Left kidney (tissue), 1 donor: ENCODE measurements at regions not wholly inside any gene's neighbourhood (a gene's known extent, or its start where the extent isn't known, plus 50 kb on each side); places are given as distances from the start of the nearest gene placed in this dataset.

ENCODE experiments used
- DNase-seq: peaks from one replicate; pipeline ENCODE4 v3.0.0-alpha.2; 2013

DNA sequence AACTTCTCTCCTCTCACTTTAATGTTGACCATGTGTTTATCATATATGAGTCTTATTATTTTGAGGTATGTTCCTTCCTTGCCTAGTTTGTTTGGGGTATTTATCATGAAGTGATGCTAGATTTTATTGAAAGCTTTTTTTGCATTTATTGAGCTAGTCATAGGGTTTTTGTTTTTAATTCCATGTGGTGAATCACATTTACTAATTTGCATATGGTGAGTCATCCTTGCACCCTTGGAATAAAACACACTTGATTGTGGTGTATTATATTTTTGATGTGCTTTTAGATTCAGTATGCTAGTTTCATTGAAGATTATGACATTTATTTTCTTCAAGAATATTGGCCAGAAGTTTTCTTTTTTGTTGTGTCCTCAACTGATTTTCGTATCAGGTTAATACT, 464.6 kb downstream of the PCDH18 start:
- no peak for DNase-seq

DNA sequence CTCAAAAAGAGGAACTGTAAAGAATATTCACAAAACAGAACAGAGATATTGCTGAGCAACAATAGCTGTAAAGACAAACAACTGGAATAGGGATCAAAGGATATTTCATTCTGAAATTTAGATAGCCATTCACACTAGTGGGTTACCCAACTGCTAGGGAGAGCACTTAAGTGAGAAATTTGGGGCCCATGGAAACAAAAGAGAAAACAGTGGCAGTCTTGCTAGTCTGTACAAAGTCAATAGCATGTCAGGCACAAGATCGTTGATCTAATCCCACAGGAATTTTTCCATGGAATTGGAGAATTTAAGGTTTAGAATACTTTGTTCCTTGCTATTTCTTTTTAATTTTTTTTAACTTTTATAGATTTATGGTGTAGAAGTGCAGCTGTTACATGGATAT, 467.0 kb downstream of the PCDH18 start:
- no peak for DNase-seq

DNA sequence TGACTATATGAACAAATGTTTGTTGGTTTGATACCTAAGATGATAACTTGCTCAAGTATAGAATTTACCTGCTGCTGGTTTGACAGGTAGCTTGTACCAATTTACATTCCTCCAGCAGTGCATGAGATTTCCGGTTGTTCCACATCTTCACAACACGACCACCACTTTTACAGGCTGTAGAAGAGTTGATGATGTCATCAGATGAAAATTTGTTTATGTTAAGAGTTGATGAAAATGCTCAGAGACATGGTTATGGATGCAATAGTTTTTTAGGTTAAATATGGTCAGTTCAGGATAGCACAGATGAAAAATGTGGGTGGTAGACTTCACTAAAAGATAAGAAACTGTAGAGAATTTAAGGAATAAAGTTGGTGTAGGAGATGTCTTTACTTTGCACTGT, 468.3 kb downstream of the PCDH18 start:
- no peak for DNase-seq

DNA sequence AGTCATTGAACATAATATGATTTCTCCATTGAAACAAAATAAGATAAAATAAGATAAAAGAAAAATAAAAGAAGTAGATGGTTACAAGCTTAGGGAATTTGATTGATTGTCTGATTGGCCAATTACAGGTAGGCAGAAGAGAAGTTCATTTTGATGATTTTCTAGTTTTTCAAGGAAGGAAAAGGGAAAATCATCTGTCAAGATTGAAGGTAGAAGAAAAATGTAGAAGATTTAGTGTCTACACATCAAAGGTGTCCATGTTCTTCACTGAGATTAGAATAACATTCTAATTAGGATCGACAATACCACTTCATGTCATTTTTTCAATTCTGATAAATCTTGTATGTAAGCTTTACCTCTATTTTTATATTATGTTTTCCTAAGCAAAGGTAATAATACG, 489.1 kb downstream of the PCDH18 start:
- no peak for DNase-seq

DNA sequence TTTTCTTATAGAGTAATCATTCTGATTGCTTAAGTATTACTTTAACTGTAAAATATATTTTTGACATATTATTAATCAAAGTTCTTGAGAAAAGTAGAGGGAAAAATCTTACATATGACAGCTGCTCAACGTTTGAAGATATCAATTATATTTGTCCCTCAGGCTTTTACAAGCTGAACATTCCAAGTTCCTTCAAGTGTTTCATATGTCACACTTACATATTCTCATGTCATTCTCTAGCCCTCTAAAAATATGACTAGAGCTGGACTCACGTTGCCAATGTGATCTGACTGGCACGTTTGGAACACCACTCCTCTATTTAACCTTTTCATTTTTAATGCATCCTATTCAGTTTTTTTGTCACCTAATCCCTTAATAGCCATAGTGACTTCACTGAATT, 492.9 kb downstream of the PCDH18 start:
- no peak for DNase-seq

DNA sequence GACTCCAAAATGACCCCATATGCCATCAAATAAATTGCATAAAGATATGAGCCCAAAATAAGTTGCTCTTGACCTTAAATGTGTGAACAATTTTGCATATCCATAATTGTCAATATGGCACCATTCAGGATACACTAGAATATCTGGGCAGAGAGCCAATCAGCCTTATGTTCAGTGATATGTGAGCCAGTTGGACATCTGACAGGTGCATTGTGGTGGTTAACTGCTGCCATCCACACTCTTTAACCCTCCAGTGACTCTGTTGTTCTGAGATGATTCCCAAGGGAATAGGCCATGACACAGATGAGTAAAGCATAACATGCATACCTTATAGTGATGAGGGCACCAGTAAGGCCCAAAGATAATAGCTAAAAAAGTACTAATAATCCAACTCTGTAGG, 500.1 kb downstream of the PCDH18 start:
- DNase-seq = no peak

DNA sequence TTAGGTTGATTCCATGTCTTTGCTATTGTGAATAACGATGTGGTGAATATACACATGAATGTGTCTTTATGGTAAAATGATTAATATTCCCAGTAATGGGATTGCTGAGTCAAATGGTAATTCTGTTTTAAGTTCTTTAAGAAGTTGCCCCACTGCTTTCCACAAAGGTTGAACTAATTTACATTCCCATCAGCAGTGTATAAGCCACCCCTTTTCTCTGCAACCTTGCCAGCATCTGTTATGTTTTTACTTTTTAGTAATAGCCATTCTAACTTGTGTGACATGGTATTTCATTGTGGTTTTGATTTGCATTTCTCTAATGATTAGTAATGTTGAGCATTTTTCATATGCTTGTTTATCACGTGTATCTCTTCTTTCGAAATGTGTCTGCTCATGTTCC, 503.3 kb downstream of the PCDH18 start:
- DNase-seq = no peak

DNA sequence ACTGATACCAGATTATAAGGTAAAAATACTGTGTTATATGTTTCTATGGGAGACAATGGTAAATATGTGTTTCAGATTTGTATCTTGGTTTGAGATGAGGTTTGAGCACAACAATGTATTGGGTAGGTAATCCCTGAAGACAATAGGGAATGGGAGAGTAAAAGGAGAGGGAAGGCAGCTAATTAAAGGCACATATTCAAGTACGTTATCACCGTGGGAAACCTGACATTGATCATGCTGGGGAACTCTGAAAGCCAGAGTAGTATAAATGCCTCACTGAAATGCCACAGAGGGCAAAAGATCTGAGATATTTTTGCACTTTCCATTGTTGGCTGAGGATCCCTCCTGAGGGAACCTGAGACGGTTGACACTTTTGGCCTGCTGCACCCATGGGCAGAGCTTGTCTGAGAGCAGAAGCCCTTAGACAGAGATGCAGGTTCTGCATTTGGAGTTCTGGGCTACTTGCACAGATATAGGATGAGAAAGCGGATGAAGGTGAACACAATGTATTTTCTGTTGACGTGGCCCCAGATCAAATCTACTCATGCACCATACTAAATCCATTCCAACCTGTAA, 506.7 kb downstream of the PCDH18 start:
- DNase-seq = no peak

DNA sequence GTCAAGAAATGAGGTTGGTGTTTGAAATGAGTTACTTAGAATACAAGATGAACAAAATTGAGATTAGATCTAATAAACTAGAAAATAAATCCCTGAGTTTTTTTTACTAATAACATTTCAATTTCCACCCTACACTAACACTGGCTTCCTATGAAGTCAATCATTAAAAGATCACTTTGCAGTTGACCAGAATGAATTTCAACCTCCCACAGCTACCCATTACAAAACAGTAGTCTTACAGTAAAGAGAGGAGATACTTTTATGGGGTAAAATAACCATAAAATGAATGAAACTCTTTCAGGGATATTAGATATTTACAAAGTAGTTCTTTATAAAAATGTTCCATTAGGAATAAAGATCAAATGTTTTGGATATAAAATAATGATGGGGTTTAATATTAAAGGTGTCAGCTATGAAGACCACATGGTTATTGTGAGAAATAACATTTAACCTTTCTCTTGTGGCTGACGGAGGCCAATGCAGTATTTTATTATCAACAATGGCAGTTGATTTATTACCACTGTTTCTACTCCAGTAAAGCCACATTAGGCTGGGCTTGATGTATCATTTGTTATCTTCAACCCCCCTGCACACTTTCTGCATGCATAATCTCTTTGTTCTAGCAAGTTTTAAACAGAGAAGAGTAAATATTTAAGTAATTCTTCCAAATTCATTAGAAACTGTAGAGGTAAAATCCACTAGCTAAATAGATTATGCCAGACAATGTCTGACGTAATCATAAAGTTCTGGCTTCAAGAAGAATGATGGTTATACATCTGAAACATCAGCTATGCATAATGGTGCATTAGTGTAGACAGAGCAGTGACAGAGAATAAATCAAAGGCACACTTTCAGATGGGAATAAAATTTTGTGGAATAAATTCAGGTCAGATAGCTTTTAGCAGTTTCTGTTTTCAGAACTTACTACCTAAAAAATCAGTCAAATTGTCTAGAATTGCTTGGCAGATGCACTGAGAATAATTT, 516.6 kb downstream of the PCDH18 start:
- DNase-seq = peak; percentile 8

DNA sequence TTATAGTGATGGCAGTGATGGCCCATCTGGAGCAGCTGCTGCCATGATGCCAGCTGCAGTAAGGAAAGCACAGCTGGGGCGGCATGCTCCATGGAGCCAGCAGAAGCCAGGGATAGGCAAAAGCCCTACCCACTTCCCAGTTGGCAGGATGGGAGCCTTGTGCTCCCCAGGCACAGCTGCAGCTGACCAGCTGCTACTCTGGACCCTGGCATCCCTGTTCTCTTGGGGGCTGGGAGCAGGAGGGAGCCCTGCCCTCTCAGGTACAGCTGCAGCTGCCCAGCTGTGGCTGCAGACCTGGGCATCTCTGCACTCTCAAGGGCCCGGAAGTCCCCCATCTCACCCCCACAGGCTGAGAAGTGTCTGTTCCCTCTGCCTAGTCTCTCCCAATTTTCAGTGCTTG, 531.9 kb downstream of the PCDH18 start:
- no peak for DNase-seq

DNA sequence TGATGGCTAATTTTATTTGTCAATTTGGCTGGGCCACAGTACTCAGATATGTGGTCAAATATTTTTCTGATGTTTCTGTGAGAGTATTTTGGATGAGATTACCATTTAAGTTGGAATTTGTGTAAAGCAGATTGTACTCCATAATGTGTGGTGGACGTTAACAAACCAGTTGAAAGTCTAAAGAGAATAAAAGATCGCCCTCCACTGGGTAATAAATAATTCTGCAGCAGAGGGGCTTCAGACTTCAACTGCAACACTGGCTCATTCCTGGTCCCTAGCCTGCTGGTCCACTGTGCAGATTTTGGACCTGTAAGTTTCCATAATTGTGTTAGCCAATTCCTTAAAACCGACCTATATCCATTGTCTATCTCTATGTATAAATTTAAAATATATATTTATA, 540.3 kb downstream of the PCDH18 start:
- DNase-seq = no peak

DNA sequence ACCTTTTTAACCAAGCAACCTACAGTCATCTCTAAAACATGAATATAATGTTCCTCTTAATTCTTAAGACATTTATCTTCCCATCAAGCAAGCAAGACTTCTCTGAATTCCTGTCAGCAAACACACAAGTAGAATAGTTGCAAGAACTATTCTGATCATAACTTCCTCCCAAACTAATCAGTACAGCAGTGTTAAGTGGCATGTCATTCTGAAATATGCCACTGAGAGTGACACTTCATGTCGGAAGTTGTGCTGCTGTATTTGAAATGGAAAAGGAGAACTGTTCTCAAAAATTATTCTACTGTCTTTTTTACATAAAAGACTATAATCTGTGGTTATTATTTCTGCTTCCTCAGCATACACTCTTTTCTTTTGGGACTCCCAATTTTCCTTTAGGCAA, 546.6 kb downstream of the PCDH18 start:
- no peak for DNase-seq

DNA sequence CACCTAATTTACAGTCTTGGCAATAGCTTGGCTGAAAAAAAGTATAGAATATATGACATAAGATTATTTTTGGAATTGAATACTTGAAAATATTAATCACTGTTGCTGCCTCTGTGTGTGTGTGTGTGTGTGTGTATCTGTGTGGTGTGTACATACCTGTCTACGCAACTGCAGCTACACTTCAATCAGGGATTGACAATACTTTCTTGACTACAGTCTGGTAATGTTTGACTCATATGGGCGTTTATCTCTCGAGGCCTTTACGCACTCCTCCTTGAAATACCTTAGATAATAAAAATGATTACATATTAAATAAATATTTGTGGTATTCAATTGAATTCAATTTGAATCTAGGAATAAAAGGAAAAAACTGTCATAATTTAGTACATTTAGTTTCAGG, 565.2 kb downstream of the PCDH18 start:
- DNase-seq = no peak

DNA sequence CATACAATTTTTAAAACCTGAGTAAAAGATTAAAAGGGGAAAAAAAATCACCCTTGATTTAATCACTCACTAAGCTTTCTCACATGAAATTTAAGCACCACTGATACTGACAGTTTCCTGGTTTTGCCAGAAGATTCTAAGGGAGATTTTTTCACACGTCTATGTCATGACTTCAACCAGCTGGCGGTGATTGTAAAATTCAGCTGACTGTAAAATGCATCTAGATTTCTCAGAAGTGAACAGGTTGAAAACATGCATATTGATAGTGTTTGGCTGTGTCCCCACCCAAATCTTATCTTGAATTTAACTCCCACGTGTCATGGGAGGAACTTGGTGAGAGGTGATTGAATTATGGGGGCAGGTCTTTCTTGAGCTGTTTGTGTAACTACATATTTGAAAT, 566.8 kb downstream of the PCDH18 start:
- DNase-seq = no peak

DNA sequence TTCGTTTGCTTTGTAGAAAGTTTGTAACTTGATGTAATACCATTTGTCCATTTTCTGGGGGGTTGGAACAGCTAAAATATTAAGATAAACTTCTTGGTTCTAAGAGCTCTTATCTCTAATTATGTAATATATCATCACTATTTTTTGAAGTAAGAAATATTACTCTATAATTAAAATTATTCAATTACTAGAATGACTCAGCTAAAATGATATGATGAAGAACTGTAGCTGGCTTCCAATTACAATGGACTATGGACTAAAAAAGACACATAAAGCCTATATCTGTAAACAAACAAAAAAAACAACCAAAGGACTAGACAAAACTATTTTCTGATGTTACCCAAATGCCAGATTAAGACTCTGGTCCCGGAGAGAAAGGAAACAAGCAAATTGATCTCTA, 569.4 kb downstream of the PCDH18 start:
- no peak for DNase-seq

DNA sequence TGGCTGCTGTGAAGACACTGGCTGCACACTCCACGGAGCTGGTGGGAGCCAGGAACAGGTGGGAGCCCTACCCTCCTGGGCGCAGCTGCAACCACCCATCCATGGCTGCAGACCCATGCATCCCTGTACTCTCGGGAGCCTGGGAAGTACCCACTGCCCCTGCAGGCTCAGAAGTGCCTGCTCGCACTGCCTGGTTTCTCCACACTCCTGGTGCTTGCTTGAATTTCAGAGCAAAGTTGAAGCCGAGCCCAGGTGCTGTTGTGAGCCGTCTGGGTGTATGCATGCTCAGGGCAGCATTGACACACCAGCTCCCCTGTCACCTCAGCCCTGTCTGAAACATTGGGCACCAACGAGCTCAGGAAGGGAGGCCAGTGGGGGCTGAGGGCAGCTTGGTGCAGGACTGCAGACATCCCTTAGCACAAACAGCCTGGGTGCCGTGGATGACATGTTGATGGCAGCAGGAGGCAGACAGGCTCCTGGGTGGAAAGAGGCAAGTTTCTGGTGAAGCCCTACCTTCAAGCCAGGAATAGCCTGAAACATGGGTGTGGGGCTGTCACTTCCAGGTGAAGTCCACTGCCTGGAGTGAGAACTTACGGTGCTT, 585.9 kb downstream of the PCDH18 start:
- no peak for DNase-seq

DNA sequence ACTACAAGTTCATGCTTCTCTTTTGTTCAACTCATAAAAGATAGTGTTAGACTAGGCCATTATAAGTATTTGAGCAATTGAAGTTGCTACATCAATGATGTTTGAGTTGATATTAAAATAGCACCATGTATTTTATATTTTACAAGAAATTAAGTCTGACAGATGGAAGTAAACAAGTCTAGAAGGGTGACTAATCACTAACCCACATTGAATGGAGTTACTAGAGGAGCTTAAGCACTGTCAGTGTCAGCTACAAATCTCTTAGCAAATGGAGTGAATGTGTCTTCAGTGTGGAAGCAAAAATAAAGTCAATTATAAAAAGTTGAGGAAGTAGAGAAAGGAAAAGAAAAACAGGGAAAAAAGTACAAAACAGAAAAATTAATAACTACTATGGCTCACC, 592.5 kb downstream of the PCDH18 start:
- no peak for DNase-seq

DNA sequence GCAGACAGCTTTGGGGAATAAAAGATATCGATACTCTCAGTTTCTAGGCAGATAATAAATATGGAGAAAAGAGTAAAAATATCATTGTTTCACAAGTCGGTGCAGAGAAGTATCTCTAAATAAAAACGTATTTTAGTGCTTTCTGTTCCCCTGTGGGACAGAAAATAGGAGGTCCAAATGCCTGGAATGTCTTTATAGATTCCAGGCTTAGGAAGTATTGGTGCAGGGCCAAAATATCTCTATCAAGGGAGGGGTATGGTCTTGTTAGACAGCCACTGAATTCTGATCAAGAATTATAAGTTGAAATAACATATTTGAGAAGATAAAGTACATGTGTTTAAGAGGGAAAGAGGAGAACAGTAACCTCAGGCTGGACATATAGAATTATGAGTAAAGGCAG, 596.4 kb downstream of the PCDH18 start:
- no peak for DNase-seq

DNA sequence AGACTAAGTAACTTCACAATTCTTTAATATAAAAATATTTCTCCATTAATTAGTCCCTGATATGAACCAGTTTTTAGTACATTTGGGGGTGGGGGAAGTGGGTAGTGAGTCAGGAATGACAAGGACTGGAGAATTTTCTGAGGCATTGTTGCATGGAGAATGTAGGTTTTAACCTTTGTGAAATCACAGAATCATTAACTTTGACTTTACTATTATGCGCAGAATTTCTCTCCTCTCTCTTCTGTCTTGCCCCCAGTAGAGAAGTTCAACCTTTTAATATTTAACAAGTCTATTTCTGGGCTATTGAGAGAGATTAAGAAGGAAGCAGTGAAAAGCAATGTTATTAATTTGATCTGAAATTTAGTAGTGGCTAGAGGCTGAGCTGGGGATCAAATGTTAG, 597.0 kb downstream of the PCDH18 start:
- no peak for DNase-seq

DNA sequence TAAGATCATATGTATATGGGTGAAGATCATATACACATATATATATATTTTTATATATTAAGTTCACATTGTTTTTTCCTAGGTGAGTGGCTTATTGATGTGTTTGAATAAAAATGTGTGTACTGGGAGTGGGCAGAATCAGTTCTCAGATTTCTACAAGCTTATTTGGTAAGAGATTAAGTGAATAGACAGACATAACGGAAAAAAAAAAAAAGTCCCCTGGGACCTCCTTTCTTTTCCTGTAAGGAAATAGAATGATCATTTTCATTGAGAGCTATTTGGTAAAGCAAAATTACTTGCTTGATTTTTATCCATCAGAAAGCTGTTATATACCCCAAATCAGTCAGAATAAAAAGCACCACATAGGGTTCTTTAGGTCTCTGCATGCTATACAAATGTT, 597.7 kb downstream of the PCDH18 start:
- no peak for DNase-seq

DNA sequence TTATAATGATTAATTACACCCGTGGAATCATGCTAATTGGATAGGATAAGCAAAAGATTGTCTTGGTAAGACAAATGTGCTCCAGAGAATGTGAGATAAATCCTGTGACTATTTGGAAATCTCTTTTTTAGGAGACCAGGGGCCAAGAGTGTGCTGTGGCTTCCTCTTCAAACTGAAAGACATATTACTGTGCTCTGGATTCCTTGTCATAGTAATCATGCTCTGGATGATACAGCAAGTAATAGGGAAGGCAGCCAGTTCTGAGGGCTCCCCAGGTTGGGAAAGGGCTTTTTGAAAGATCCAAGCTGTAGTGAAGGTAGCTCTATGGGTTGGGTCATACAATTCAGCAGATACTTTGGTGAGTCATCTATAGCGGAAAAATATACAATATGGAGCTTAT, 600.5 kb downstream of the PCDH18 start:
- no peak for DNase-seq

DNA sequence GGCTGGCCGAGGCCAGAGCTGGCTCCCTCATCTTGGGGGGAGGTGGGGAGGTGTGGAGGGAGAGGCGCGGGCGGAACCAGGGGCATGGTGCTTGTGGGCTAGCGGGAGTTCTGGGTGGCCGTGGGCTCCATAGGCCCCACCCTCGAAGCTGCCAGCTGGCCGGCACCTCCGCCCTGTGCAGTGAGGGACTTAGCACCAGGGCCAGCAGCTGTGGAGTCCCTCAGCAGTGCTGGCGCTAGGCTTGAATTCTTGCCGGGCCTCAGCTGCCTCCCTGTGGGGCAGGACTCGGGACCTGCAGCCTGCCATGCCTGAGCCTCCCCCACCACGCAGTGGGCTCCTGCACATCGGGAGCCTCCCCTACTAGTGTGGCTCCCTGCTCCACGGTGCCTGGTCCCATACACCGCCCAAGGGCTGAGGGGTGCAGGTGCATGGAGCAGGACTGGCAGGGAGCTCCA, 603.3 kb downstream of the PCDH18 start:
- no peak for DNase-seq

DNA sequence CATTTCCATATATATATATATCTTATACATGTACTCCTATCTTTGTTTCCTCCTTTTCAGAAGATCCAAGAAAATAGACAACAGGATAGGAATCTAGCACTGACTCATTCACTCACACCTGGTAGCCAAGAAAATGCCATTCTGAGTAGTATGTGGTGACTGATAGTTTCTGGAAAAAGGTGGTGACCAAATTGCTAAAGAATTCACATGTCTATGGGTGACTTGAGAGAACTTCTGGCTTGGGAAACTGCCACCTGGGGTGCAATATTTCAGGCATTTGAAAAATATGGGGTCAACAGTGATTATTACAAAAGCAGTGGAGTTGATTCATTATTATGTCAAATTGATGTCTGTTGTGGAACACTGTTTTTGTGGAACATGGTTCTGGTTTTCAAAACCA, 605.1 kb downstream of the PCDH18 start:
- no peak for DNase-seq
